OCI-LY7 (cell line): ENCODE measurements at regions not wholly inside any gene's neighbourhood (a gene's known extent, or its start where the extent isn't known, plus 50 kb on each side); places are given as distances from the start of the nearest gene placed in this dataset.

ENCODE experiments used
- BruUV-seq: library from RNA; stranded (reverse); fragments of 400-500 nt; replicated peaks from 2 replicates; lab custom pipeline; 2021; lab: Mats Ljungman, UMichigan
- CTCF ChIA-PET: fragments of 300-600 bp; sonication (Branson Sonifier 250); formaldehyde crosslinking; loops from one replicate; lab custom pipeline; 2022; ENCODE audit warnings: antibody characterized with exemption; ENCODE audit not compliant: unreplicated experiment; lab: Charles Lee
- POLR2A ChIA-PET: fragments of 300-600 bp; sonication (Branson Sonifier 250); formaldehyde crosslinking; loops from one replicate; lab custom pipeline; 2022; ENCODE audit warnings: antibody characterized with exemption; lab: Charles Lee
- DNase-seq: peaks from one replicate; pipeline ENCODE4 v3.0.0-alpha.2; 2015; ENCODE audit warnings: low spot score
- H2AFZ ChIP-seq: fragments of 200-600 bp; sonication (generic), shearing (Covaris generic); 2 replicates; pipeline ENCODE4 v1.6.1; 2014; ENCODE audit warnings: mild to moderate bottlenecking, antibody characterized with exemption, low read length, moderate library complexity
- H3K27ac ChIP-seq: fragments of 200-600 bp; sonication (generic); 2 replicates; pipeline ENCODE4 v1.5.1; 2014; ENCODE audit warnings: mixed run types, low read depth, mild to moderate bottlenecking, moderate library complexity, low read length, inconsistent platforms; ENCODE audit not compliant: poor library complexity, severe bottlenecking
- H3K36me3 ChIP-seq: fragments of 200-600 bp; sonication (generic); 2 replicates; pipeline ENCODE4 v1.6.1; 2014; ENCODE audit warnings: mild to moderate bottlenecking, antibody characterized with exemption, low read length, moderate library complexity, mixed read lengths; ENCODE audit not compliant: insufficient read depth
- H3K4me1 ChIP-seq: fragments of 200-600 bp; sonication (generic); 2 replicates; pipeline ENCODE4 v1.5.1; 2014; ENCODE audit warnings: mild to moderate bottlenecking, low read length; ENCODE audit not compliant: insufficient read depth, poor library complexity, severe bottlenecking
- H3K4me2 ChIP-seq: fragments of 200-600 bp; sonication (generic); 2 replicates; pipeline ENCODE4 v1.6.1; 2014; ENCODE audit warnings: mild to moderate bottlenecking, low read length
- H3K4me3 ChIP-seq: fragments of 200-600 bp; sonication (generic); 2 replicates; pipeline ENCODE4 v1.5.1; 2014; ENCODE audit warnings: mild to moderate bottlenecking, low read depth, low read length; ENCODE audit not compliant: poor library complexity, severe bottlenecking
- H3K79me2 ChIP-seq: fragments of 200-600 bp; sonication (generic); 2 replicates; pipeline ENCODE4 v1.6.1; 2016; ENCODE audit warnings: low read depth, mild to moderate bottlenecking, low read length, moderate library complexity, mixed read lengths; ENCODE audit not compliant: insufficient read depth
- H3K9me2 ChIP-seq: fragments of 200-600 bp; sonication (generic); 2 replicates; pipeline ENCODE4 v1.6.1; 2016; ENCODE audit warnings: mild to moderate bottlenecking, low read length, mixed read lengths; ENCODE audit not compliant: insufficient read depth
- H3K9me3 ChIP-seq: fragments of 200-600 bp; sonication (generic); 2 replicates; pipeline ENCODE4 v1.6.1; 2014; ENCODE audit warnings: mild to moderate bottlenecking, mixed run types, low read length, mixed read lengths
- H4K20me1 ChIP-seq: fragments of 200-600 bp; sonication (generic); 2 replicates; pipeline ENCODE4 v1.6.1; 2014; ENCODE audit warnings: mild to moderate bottlenecking, antibody characterized with exemption, low read length, moderate library complexity, mixed read lengths; ENCODE audit not compliant: insufficient read depth
- EZH2phosphoT487 ChIP-seq: fragments of 200-600 bp; sonication (generic); IDR thresholded peaks from 2 replicates; pipeline ENCODE4 v1.6.1; 2018; ENCODE audit warnings: low read depth, borderline replicate concordance, mild to moderate bottlenecking, mixed run types, antibody characterized with exemption, low read length, moderate library complexity, mixed read lengths
- intact Hi-C: fragments of 100-400 bp; cut with micrococcal nuclease; formaldehyde crosslinking; loops from one replicate; pipeline ENCODE4 v1.10.0; 2022; ENCODE audit not compliant: unreplicated experiment
- TF ChIP-seq, protein P1 (sequence below): fragments of 200-600 bp; sonication (generic); conservative IDR thresholded peaks from 2 replicates; pipeline ENCODE4 v1.5.1; 2014; ENCODE audit warnings: mild to moderate bottlenecking, antibody characterized with exemption, low read length, moderate library complexity, mixed read lengths

DNA sequence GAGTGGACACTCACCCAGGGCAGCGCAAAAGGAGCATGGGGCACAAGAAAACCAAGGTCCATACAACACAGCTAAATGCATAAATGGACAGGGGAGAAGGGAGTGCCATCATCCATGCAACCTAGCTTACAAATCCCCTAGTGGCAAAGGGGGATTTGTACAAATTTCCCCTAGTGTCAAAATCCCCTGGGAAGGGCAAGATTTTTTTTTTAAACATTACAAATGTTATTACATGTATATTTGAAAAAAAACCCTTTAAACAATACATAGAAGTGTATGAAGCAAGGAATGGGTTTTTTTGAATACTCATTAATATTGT lies 89.6 kb upstream of the IVNS1ABP start:
- no peaks in the 10 kb centered on the region for H4K20me1 ChIP-seq
- H3K36me3 ChIP-seq, result no peaks in the 10 kb centered on the region
- H3K4me1 ChIP-seq, result no peaks in the 10 kb centered on the region
- H3K4me2 ChIP-seq, result no peak overlapping the region
- ChIA-PET POLR2A (interaction anchor here (0.6 kb wide), 1 partner anchor 87 kb away, joined by 3 read pairs; no protein-coding TSS in a partner anchor), CTCF (no interaction called here)
- H3K27ac ChIP-seq, result no peak overlapping the region
- H3K79me2 ChIP-seq, result no peaks in the 10 kb centered on the region
- H3K4me3 ChIP-seq, result no peak overlapping the region
- BruUV-seq, result no TSS peak
- no peak for DNase-seq
- H2AFZ ChIP-seq, result no peak overlapping the region
- H3K9me2 ChIP-seq, result no peaks in the 10 kb centered on the region
- H3K9me3 ChIP-seq, result no peaks in the 10 kb centered on the region
- no peak for TF ChIP-seq EZH2phosphoT487
- TF ChIP-seq, protein P1, sequence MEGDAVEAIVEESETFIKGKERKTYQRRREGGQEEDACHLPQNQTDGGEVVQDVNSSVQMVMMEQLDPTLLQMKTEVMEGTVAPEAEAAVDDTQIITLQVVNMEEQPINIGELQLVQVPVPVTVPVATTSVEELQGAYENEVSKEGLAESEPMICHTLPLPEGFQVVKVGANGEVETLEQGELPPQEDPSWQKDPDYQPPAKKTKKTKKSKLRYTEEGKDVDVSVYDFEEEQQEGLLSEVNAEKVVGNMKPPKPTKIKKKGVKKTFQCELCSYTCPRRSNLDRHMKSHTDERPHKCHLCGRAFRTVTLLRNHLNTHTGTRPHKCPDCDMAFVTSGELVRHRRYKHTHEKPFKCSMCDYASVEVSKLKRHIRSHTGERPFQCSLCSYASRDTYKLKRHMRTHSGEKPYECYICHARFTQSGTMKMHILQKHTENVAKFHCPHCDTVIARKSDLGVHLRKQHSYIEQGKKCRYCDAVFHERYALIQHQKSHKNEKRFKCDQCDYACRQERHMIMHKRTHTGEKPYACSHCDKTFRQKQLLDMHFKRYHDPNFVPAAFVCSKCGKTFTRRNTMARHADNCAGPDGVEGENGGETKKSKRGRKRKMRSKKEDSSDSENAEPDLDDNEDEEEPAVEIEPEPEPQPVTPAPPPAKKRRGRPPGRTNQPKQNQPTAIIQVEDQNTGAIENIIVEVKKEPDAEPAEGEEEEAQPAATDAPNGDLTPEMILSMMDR, result no peak
- intact Hi-C loops, result no loop called here

DNA sequence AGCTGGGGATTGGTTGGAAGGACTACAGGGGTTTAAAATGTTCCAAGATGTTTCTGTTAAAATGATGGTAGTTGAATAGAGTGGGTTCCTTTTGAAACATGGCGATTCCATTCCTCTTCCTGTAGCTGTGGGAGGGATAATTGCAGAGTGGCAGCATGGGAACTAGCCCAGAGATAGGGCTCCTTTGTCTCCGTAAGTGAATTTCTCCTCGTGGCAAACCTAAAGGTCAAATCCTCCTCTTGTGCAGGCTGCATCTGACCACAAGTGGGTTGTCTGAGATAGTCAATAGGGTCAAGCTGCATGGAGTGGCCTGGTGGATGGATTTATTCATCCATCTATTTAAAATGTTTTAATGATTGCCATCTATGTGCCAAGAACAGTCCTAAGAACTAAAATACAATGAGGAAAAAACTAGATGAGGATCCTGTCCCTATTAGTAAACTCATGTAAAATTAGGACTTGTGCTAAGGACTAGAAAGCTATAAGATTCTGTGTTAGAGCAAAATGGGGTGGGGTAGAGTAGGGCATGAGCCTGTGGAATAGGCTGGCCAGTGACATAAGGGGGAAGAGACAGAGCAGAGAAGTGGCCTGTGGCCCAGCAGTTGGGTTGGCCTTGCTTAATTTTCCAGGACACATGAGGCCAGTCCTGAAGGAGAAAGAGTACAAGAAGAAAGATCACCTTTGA lies 89.1 kb upstream of the IVNS1ABP start:
- Histone ChIP-seq H2AFZ (no peak overlapping the region), H3K9me2 (no peaks in the 10 kb centered on the region), H3K4me3 (no peak overlapping the region), H3K4me1 (no peaks in the 10 kb centered on the region), H3K36me3 (no peaks in the 10 kb centered on the region), H3K79me2 (no peaks in the 10 kb centered on the region), H3K9me3 (no peaks in the 10 kb centered on the region), H4K20me1 (no peaks in the 10 kb centered on the region), H3K4me2 (no peak overlapping the region), H3K27ac (no peak overlapping the region)
- BruUV-seq, result no TSS peak
- POLR2A ChIA-PET, result interaction anchor here (0.6 kb wide), 1 partner anchor 86 kb away, joined by 3 read pairs; no protein-coding TSS in a partner anchor
- intact Hi-C loops, result no loop called here
- TF ChIP-seq, protein P1, result no peak
- no peak for TF ChIP-seq EZH2phosphoT487
- no peak for DNase-seq
- CTCF ChIA-PET, result no interaction called here

DNA sequence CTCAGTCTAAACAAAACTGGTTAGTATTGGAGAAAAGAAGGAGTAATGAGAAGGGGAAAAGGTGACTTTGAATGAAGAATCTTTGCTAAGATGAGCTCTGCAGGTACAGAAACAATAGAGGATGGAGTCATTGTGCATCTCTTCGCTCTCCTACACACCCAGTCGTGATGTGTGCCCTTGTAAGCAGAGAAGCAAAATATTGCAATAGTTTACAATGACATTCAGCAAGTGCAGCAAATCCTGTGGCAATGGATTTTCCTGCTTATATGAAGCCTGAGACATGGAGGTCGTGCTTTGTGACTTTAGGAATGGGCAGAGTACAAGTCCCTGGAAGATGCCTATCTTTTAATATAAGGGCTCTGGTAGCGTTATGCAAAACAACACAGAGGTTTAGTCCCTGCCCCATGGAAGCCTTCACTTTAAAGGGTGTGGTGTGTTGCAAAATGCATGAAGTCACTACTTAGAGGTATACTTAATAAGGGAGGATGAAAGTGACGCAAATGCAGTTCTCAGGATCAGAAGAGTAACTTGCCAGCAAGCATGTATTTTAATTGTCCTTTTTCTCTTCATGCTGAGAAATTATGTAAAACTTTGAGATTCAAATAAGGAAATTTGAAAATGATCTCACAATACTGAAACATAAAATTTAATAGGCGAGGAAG lies 88.0 kb upstream of the IVNS1ABP start:
- Histone ChIP-seq H3K9me2 (no peaks in the 10 kb centered on the region), H3K4me2 (no peak overlapping the region), H3K27ac (no peak overlapping the region), H3K4me1 (no peaks in the 10 kb centered on the region), H3K36me3 (no peaks in the 10 kb centered on the region), H3K4me3 (no peak overlapping the region), H2AFZ (no peak overlapping the region), H3K9me3 (no peaks in the 10 kb centered on the region), H4K20me1 (no peaks in the 10 kb centered on the region), H3K79me2 (no peaks in the 10 kb centered on the region)
- ChIA-PET POLR2A (interaction anchor here (0.7 kb wide), 1 partner anchor 548 kb away, joined by 3 read pairs; no protein-coding TSS in a partner anchor), CTCF (no interaction called here)
- no peak for DNase-seq
- intact Hi-C loops, result no loop called here
- TF ChIP-seq, protein P1, result no peak
- TF ChIP-seq EZH2phosphoT487, result no peak
- BruUV-seq, result no TSS peak
